ENCODE measurements at regions not wholly inside any gene's neighbourhood (a gene's known extent, or its start where the extent isn't known, plus 50 kb on each side); places are given as distances from the start of the nearest gene placed in this dataset.

GRCh38 chr1:90155721-90156487 lies 161.0 kb downstream of the ZNF326 start:
- no peak for TF ChIP-seq POLR2A (IDR thresholded peaks at IDR 0.05; ENCODE audit: extremely low read depth, insufficient read length)
- TF ChIP-seq, protein P1, sequence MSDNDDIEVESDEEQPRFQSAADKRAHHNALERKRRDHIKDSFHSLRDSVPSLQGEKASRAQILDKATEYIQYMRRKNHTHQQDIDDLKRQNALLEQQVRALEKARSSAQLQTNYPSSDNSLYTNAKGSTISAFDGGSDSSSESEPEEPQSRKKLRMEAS (IDR thresholded peaks at IDR 0.05; ENCODE audit: low read depth, low read length), result no peak
- no peak for TF ChIP-seq MYC (IDR thresholded peaks at IDR 0.05; ENCODE audit: low read depth, low read length)
- TF ChIP-seq CTCF (IDR thresholded peaks at IDR 0.05; ENCODE audit: low read depth, low read length), result no peak
- DNase-seq (ENCODE audit: low read depth), result no peak
- no peak overlapping the region for H3K4me3 ChIP-seq (ENCODE audit: low read depth, low read length)

GRCh38 chr1:90154711-90155110 lies 159.8 kb downstream of the ZNF326 start:
- no peak overlapping the region for H3K4me3 ChIP-seq (ENCODE audit: low read depth, low read length)
- TF ChIP-seq CTCF (IDR thresholded peaks at IDR 0.05; ENCODE audit: low read depth, low read length) (no peak), MYC (IDR thresholded peaks at IDR 0.05; ENCODE audit: low read depth, low read length) (no peak), POLR2A (IDR thresholded peaks at IDR 0.05; ENCODE audit: extremely low read depth, insufficient read length) (no peak)
- TF ChIP-seq, protein P1 (IDR thresholded peaks at IDR 0.05; ENCODE audit: low read depth, low read length), result no peak
- no peak for DNase-seq (ENCODE audit: low read depth)

DNA sequence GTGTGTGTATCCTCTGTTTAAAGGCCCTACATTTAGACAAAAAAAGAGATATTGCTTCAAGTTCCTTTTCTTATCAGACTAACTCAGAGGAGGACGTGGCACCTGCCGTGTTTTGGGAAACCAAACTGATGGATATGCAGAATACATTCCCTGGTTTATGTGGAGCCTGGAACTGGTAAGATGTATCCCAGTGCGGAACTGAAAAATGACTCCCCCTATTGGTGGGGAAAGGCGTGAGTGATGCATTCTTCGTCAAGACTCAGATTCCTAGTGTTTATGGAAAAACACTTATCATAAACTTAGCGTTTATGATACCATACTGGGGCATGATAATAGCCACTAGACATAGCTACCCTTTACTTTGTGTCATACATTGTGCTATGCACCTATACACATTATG lies 154.2 kb downstream of the ZNF326 start:
- no peak for TF ChIP-seq MYC (IDR thresholded peaks at IDR 0.05; ENCODE audit: low read depth, low read length)
- TF ChIP-seq, protein P1 (IDR thresholded peaks at IDR 0.05; ENCODE audit: low read depth, low read length), result no peak
- no peak for TF ChIP-seq POLR2A (IDR thresholded peaks at IDR 0.05; ENCODE audit: extremely low read depth, insufficient read length)
- TF ChIP-seq CTCF (IDR thresholded peaks at IDR 0.05; ENCODE audit: low read depth, low read length), result peak; percentile 19
- H3K4me3 ChIP-seq (ENCODE audit: low read depth, low read length), result no peak overlapping the region
- DNase-seq (ENCODE audit: low read depth), result no peak

- no peak for DNase-seq (ENCODE audit: low read depth)
- H3K4me3 ChIP-seq (ENCODE audit: low read depth, low read length), result no peak overlapping the region
- TF ChIP-seq, protein P1 (IDR thresholded peaks at IDR 0.05; ENCODE audit: low read depth, low read length), result no peak
- TF ChIP-seq CTCF (IDR thresholded peaks at IDR 0.05; ENCODE audit: low read depth, low read length) (no peak), MYC (IDR thresholded peaks at IDR 0.05; ENCODE audit: low read depth, low read length) (no peak), POLR2A (IDR thresholded peaks at IDR 0.05; ENCODE audit: extremely low read depth, insufficient read length) (no peak)
Observed at GRCh38 chr1:90147093-90147492, 152.2 kb downstream of the ZNF326 start.

DNA sequence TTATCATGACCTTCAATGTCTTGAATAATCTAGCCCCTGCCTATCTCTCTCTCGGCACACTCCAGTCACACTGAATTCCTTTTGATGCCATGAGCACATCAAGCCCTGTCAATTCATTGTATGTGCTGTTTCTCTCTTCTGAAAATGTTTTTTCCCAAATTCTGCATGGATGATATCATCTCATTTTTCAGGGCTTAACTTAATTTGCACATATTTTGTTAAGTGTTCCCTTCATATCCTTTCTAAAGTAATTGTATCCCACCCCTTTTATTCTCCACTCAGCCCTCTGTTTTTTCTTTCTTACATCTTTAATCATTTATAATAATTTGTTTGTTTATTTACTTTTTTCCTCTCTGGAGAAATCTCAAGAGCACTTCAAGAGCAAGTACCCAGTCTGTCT lies 149.9 kb downstream of the ZNF326 start:
- no peak overlapping the region for H3K4me3 ChIP-seq (ENCODE audit: low read depth, low read length)
- no peak for DNase-seq (ENCODE audit: low read depth)
- TF ChIP-seq MYC (IDR thresholded peaks at IDR 0.05; ENCODE audit: low read depth, low read length), result no peak
- no peak for TF ChIP-seq POLR2A (IDR thresholded peaks at IDR 0.05; ENCODE audit: extremely low read depth, insufficient read length)
- TF ChIP-seq, protein P1 (IDR thresholded peaks at IDR 0.05; ENCODE audit: low read depth, low read length), result no peak
- TF ChIP-seq CTCF (IDR thresholded peaks at IDR 0.05; ENCODE audit: low read depth, low read length), result no peak
